ENCODE measurements at regions not wholly inside any gene's neighbourhood (a gene's known extent, or its start where the extent isn't known, plus 50 kb on each side); places are given as distances from the start of the nearest gene placed in this dataset.
"Not testable (repeated sequence)": the region's sequence is repeated elsewhere in the genome, so short reads cannot be mapped to it uniquely, and the experiment has no call there.

DNA sequence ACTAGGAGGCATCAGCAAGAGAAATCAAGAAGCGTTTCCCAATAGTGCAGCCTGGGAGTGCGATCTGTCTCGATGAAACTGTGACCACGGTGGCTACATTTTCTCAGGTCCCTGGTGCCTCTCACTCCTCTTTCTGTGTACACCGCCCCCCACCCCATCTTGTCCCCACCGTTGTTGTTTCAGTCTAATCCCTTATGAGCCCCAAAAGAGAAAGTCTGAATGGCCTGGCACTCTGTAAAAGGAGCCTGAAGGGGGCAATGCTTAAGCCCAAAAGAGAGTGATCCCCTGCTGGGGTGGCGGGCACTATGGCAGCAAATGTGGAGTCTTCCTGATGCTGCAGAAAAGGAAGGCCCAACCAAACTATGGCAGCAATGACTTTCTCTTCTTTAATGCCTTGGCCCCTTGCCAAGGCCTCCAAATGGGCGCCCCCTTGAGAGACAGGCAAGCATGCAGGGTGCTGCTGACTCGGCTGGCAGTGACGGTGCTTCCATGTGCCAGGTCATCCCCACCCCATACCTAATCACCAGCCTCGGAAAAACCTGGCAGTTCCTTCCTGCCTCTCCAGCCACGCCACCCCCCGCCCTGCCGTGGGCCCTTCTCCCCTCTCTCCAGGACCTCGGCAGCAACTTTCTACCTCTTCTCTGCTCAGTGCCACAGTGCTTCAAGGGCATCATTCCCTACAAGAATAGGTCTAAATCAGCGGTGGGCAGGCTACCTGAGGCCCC is 123.0 kb downstream of the CYP26B1 start:
- H3K9me3 Mint-ChIP-seq = no peaks in the 10 kb centered on the region
- intact Hi-C loops (cut with micrococcal nuclease) = no loop called here

DNA sequence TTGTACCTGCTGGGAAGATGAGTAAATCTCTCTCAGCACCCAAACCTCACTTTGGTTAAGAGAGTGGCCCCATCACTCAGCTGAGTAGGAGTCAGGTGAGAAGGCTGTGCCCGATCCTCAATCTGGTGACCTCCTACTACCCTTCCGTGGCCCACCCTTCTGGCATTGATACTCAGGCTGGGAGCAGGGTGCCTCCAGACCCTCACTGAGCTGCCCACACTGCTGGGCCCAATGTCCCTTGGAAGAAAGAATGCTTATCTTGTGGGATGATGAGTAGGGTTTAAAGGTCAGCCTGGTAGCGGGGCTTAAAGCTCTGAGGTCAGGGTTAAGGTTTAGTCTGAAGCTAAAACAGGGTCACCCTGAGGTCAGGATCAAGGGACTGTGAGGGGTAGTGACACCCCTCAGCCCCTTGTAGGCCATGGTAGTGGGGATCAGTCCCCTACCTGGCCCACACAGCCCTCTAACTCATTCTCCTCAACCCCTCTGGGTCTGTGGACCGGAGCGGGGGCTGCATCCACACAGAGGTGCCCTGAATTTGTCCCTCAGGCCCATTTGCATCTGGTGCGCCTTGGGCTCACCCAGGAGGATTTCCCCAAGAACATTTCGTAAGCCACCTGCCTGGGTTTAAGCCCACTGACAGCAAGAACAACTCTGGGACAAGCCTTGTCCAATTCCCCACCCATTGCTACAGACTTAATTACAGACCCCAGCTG is 123.8 kb downstream of the CYP26B1 start:
- Mint-ChIP-seq H3K9me3 (no peaks in the 10 kb centered on the region), H3K4me3 (no peak overlapping the region), H3K4me1 (ENCODE audit: low read depth) (no peaks in the 10 kb centered on the region), H3K27ac (no peak overlapping the region), H3K36me3 (ENCODE audit: low read depth) (no peaks in the 10 kb centered on the region), H3K27me3 (no peaks in the 10 kb centered on the region)
- intact Hi-C loops (cut with micrococcal nuclease) = no loop called here

More for the DNA sequence above, 123.0 kb downstream of the CYP26B1 start:
- Mint-ChIP-seq H3K27ac (no peak overlapping the region), H3K27me3 (no peaks in the 10 kb centered on the region), H3K4me1 (ENCODE audit: low read depth) (no peaks in the 10 kb centered on the region), H3K36me3 (ENCODE audit: low read depth) (no peaks in the 10 kb centered on the region), H3K4me3 (no peak overlapping the region)

- H3K27me3 Mint-ChIP-seq; H3K27ac Mint-ChIP-seq; H3K4me3 Mint-ChIP-seq; H3K9me3 Mint-ChIP-seq; H3K36me3 Mint-ChIP-seq (ENCODE audit: low read depth); intact Hi-C loops (cut with micrococcal nuclease); H3K4me1 Mint-ChIP-seq (ENCODE audit: low read depth): not testable (repeated sequence)
These were observed 126.3 kb downstream of the CYP26B1 start for GRCh38 chr2:72021371-72021770.

DNA sequence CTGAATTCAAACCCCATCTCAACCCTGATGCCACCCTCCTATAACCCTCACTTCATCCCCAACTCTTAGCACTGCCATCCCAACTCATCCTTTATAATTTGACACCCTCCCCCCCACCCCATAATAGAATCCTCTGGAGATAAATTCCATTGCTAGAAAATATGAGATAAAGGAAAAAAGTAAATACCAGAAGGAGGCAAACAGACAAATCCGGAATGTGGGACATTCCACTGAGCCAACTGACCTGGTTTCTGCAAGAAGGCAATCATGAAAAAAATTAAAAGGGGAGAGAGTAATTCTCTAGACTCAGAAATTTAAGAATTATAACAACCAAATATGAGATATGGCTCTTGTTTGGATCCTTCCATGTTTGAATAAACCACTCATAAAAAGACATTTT is 132.4 kb downstream of the CYP26B1 start:
- H3K4me1 Mint-ChIP-seq (ENCODE audit: low read depth) = no peaks in the 10 kb centered on the region
- H3K27me3 Mint-ChIP-seq = no peaks in the 10 kb centered on the region
- no peak overlapping the region for H3K27ac Mint-ChIP-seq
- intact Hi-C loops (cut with micrococcal nuclease) = no loop called here
- no peak overlapping the region for H3K4me3 Mint-ChIP-seq
- H3K9me3 Mint-ChIP-seq = no peaks in the 10 kb centered on the region
- no peaks in the 10 kb centered on the region for H3K36me3 Mint-ChIP-seq (ENCODE audit: low read depth)

GRCh38 chr2:72014831-72015230 is 132.8 kb downstream of the CYP26B1 start:
- intact Hi-C loops (cut with micrococcal nuclease) = no loop called here
- no peaks in the 10 kb centered on the region for H3K36me3 Mint-ChIP-seq (ENCODE audit: low read depth)
- no peak overlapping the region for H3K27ac Mint-ChIP-seq
- no peaks in the 10 kb centered on the region for H3K27me3 Mint-ChIP-seq
- H3K4me3 Mint-ChIP-seq = no peak overlapping the region
- H3K4me1 Mint-ChIP-seq (ENCODE audit: low read depth) = no peaks in the 10 kb centered on the region
- no peaks in the 10 kb centered on the region for H3K9me3 Mint-ChIP-seq

GRCh38 chr2:72013726-72014125 is 133.9 kb downstream of the CYP26B1 start:
- H3K9me3 Mint-ChIP-seq = no peaks in the 10 kb centered on the region
- H3K4me1 Mint-ChIP-seq (ENCODE audit: low read depth) = no peaks in the 10 kb centered on the region
- no peak overlapping the region for H3K4me3 Mint-ChIP-seq
- no peak overlapping the region for H3K27ac Mint-ChIP-seq
- no peaks in the 10 kb centered on the region for H3K36me3 Mint-ChIP-seq (ENCODE audit: low read depth)
- intact Hi-C loops (cut with micrococcal nuclease) = no loop called here
- H3K27me3 Mint-ChIP-seq = no peaks in the 10 kb centered on the region

- Mint-ChIP-seq H3K4me1 (ENCODE audit: low read depth) (no peaks in the 10 kb centered on the region), H3K4me3 (no peak overlapping the region), H3K9me3 (no peaks in the 10 kb centered on the region), H3K36me3 (ENCODE audit: low read depth) (no peaks in the 10 kb centered on the region), H3K27me3 (no peaks in the 10 kb centered on the region), H3K27ac (no peak overlapping the region)
- intact Hi-C loops (cut with micrococcal nuclease) = no loop called here
These were observed 134.6 kb downstream of the CYP26B1 start for GRCh38 chr2:72012886-72013574.

DNA sequence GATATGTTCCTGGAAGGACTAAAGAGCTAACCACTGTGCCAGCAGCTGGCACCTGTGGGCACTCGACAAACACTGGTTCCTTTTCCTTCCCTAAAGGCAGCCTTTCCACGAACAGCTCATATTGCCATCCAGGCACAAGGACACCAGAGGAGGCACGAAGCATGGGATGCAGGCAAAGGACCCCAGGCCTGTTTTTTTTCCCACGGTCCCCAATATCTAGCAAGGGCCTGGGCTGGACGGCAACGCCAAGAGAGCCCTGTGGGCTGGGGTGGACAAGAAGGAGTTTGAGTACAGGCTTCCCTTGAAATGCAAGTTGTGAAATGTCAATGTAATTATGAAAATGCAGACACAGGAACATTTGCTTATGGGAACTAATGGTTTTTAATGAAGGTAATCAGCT is 135.9 kb downstream of the CYP26B1 start:
- H3K36me3 Mint-ChIP-seq (ENCODE audit: low read depth) = no peaks in the 10 kb centered on the region
- H3K9me3 Mint-ChIP-seq = no peaks in the 10 kb centered on the region
- H3K27me3 Mint-ChIP-seq = no peaks in the 10 kb centered on the region
- no peak overlapping the region for H3K27ac Mint-ChIP-seq
- intact Hi-C loops (cut with micrococcal nuclease) = no loop called here
- H3K4me3 Mint-ChIP-seq = no peak overlapping the region
- H3K4me1 Mint-ChIP-seq (ENCODE audit: low read depth) = no peaks in the 10 kb centered on the region

DNA sequence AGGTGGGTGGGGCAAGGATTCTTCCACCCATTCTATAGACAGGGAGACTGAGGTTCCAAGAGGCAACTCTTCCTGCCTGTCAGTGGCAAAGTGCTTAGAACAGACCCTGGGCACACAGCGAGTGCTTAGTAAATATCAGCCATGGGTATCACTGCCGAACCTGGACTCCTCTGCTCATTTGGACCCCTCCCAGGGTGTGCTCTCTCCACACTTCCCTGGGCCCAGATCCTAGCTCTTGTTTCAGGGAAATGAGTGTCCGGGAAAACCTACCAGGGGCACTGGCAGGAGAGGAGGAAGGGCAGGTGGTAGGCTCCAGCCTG is 136.3 kb downstream of the CYP26B1 start:
- no peaks in the 10 kb centered on the region for H3K9me3 Mint-ChIP-seq
- no peaks in the 10 kb centered on the region for H3K27me3 Mint-ChIP-seq
- H3K36me3 Mint-ChIP-seq (ENCODE audit: low read depth) = no peaks in the 10 kb centered on the region
- intact Hi-C loops (cut with micrococcal nuclease) = no loop called here
- H3K4me3 Mint-ChIP-seq = no peak overlapping the region
- H3K4me1 Mint-ChIP-seq (ENCODE audit: low read depth) = no peaks in the 10 kb centered on the region
- no peak overlapping the region for H3K27ac Mint-ChIP-seq

DNA sequence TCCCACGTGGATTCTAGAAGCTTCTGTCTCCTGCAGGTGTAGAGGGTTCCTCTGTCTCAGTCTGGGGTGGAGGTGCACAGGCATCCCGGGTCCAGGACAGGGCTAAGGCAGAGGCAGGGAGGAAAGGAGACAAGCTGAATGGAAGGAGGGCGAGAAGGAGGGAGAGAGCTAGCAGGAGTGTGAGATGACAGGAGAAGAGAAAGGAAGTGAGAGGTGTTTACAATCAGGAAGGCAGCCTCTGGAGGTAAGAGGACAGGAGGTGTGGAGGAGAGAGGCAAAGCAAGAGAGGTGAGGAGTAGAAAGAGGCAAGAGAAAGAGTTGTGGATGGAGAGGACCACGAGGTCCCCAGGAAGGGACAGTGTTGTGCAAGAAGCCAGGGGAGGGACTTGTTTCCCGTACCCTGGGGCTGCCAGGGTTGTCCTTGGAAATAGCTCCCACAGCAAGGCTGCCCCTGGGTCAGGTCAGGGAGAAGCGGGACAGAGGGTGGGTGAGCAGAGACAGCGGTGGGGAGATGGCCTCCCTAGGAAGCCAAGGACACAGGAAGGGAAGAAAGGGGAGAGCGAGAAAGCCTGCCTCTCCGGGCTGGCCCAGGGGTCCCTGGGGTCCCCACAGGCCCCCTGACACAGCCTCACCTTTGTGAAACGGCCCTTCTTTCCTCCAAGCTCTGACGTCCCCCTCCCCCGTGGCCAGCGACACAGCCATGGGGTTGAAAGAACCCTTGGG is 136.9 kb downstream of the CYP26B1 start:
- Mint-ChIP-seq H3K9me3 (no peaks in the 10 kb centered on the region), H3K4me1 (ENCODE audit: low read depth) (no peaks in the 10 kb centered on the region), H3K36me3 (ENCODE audit: low read depth) (no peaks in the 10 kb centered on the region), H3K4me3 (no peak overlapping the region), H3K27ac (no peak overlapping the region), H3K27me3 (no peaks in the 10 kb centered on the region)
- intact Hi-C loops (cut with micrococcal nuclease) = no loop called here

GRCh38 chr2:72008608-72009007 is 139.1 kb downstream of the CYP26B1 start:
- H3K4me3 Mint-ChIP-seq = no peak overlapping the region
- no peak overlapping the region for H3K27ac Mint-ChIP-seq
- H3K36me3 Mint-ChIP-seq (ENCODE audit: low read depth) = no peaks in the 10 kb centered on the region
- no peaks in the 10 kb centered on the region for H3K4me1 Mint-ChIP-seq (ENCODE audit: low read depth)
- no peaks in the 10 kb centered on the region for H3K27me3 Mint-ChIP-seq
- no peaks in the 10 kb centered on the region for H3K9me3 Mint-ChIP-seq
- intact Hi-C loops (cut with micrococcal nuclease) = no loop called here

- Mint-ChIP-seq H3K4me3 (no peak overlapping the region), H3K27ac (no peak overlapping the region), H3K4me1 (ENCODE audit: low read depth) (no peaks in the 10 kb centered on the region), H3K27me3 (no peaks in the 10 kb centered on the region), H3K36me3 (ENCODE audit: low read depth) (no peaks in the 10 kb centered on the region), H3K9me3 (no peaks in the 10 kb centered on the region)
- intact Hi-C loops (cut with micrococcal nuclease) = no loop called here
These were observed 140.3 kb downstream of the CYP26B1 start for GRCh38 chr2:72007402-72007801.

- H3K4me1 Mint-ChIP-seq (ENCODE audit: low read depth) = no peaks in the 10 kb centered on the region
These were observed 141.4 kb downstream of the CYP26B1 start for GRCh38 chr2:72006188-72006736.

DNA sequence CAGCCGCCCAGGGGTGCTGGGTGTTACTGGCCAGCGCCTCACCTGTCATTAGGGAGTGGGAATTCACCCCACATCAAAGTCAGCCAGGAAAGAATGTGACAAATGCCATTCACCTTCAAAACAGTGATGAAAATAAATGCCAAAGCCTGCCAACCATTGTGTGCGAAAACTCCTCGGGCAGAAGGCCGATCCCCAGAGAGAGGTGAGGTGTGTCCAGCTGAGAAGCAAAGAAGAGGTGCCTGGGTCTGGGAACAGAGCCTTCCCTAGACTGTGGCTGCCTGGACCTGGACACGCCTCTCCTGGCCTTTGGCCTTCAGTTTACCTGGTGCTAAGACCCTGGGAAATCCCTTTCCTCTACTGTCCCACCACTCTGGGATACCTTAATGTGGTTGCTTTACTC is 142.7 kb downstream of the CYP26B1 start:
- intact Hi-C loops (cut with micrococcal nuclease) = no loop called here
- no peaks in the 10 kb centered on the region for H3K9me3 Mint-ChIP-seq
- H3K27me3 Mint-ChIP-seq = peaks cover 1% of the 10 kb centered on the region
- no peaks in the 10 kb centered on the region for H3K4me1 Mint-ChIP-seq (ENCODE audit: low read depth)
- no peak overlapping the region for H3K27ac Mint-ChIP-seq
- no peak overlapping the region for H3K4me3 Mint-ChIP-seq
- H3K36me3 Mint-ChIP-seq (ENCODE audit: low read depth) = no peaks in the 10 kb centered on the region

More at GRCh38 chr2:72006188-72006736, 141.4 kb downstream of the CYP26B1 start:
- Mint-ChIP-seq H3K27me3 (no peaks in the 10 kb centered on the region), H3K27ac (no peak overlapping the region), H3K9me3 (no peaks in the 10 kb centered on the region), H3K4me3 (no peak overlapping the region), H3K36me3 (ENCODE audit: low read depth) (no peaks in the 10 kb centered on the region)
- intact Hi-C loops (cut with micrococcal nuclease) = no loop called here
